ENCODE measurements at regions not wholly inside any gene's neighbourhood (a gene's known extent, or its start where the extent isn't known, plus 50 kb on each side); places are given as distances from the start of the nearest gene placed in this dataset.

DNA sequence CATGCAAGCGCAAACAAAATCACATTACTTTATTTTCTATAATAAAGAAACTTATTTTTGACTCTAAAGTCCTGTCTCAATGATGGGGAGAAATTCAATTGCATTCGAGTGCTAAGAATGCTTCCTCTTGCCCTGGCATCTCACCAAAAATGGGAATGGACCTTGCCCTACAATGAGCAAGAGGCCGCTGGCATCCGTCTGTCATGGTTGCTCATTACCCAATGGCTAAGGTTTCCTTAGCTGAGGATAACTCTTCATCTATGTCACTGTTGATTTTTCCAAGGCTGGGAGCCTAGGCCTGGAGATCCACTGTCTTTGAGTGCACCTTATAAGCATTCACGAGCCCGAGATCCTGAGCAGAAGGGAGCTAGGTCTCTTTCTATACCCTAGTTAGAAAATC, 471.3 kb upstream of the NRSN1 start:
- ATAC-seq, result no peak
- no peak overlapping the region for H3K27ac ChIP-seq
- no peaks in the 10 kb centered on the region for H3K9me3 ChIP-seq
- TF ChIP-seq, protein P1, sequence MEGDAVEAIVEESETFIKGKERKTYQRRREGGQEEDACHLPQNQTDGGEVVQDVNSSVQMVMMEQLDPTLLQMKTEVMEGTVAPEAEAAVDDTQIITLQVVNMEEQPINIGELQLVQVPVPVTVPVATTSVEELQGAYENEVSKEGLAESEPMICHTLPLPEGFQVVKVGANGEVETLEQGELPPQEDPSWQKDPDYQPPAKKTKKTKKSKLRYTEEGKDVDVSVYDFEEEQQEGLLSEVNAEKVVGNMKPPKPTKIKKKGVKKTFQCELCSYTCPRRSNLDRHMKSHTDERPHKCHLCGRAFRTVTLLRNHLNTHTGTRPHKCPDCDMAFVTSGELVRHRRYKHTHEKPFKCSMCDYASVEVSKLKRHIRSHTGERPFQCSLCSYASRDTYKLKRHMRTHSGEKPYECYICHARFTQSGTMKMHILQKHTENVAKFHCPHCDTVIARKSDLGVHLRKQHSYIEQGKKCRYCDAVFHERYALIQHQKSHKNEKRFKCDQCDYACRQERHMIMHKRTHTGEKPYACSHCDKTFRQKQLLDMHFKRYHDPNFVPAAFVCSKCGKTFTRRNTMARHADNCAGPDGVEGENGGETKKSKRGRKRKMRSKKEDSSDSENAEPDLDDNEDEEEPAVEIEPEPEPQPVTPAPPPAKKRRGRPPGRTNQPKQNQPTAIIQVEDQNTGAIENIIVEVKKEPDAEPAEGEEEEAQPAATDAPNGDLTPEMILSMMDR (IDR thresholded peaks at IDR 0.05), result no peak
- no peak for DNase-seq
- H3K4me1 ChIP-seq, result no peaks in the 10 kb centered on the region
- intact Hi-C loops (cut with DNase I), result no loop called here
- H3K4me3 ChIP-seq, result no peak overlapping the region
- no peaks in the 10 kb centered on the region for H3K27me3 ChIP-seq
- H3K36me3 ChIP-seq, result no peaks in the 10 kb centered on the region

DNA sequence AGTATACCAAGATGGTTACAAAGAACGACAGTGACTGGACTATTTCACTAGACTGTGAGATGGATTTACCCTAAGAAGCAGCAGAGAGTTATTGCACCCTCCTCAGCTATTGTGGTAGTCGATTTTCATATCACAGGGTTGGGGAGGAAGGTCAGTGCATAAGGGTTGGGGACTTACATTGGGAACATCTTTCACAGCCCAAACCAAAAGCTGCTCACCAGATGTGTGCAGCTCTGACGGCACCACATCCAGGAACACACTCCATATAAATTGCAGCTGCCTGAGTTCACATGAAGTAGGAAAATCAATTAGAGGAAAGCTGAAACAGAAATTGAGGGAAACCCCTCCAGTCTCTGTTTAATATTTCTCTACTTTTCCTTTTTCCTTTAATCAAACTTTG, 470.5 kb upstream of the NRSN1 start:
- Histone ChIP-seq H3K27ac (no peak overlapping the region), H3K4me3 (no peak overlapping the region), H3K36me3 (no peaks in the 10 kb centered on the region), H3K9me3 (no peaks in the 10 kb centered on the region), H3K27me3 (no peaks in the 10 kb centered on the region), H3K4me1 (no peaks in the 10 kb centered on the region)
- ATAC-seq (no peak), DNase-seq (no peak)
- intact Hi-C loops (cut with DNase I), result no loop called here
- TF ChIP-seq, protein P1 (IDR thresholded peaks at IDR 0.05), result no peak

DNA sequence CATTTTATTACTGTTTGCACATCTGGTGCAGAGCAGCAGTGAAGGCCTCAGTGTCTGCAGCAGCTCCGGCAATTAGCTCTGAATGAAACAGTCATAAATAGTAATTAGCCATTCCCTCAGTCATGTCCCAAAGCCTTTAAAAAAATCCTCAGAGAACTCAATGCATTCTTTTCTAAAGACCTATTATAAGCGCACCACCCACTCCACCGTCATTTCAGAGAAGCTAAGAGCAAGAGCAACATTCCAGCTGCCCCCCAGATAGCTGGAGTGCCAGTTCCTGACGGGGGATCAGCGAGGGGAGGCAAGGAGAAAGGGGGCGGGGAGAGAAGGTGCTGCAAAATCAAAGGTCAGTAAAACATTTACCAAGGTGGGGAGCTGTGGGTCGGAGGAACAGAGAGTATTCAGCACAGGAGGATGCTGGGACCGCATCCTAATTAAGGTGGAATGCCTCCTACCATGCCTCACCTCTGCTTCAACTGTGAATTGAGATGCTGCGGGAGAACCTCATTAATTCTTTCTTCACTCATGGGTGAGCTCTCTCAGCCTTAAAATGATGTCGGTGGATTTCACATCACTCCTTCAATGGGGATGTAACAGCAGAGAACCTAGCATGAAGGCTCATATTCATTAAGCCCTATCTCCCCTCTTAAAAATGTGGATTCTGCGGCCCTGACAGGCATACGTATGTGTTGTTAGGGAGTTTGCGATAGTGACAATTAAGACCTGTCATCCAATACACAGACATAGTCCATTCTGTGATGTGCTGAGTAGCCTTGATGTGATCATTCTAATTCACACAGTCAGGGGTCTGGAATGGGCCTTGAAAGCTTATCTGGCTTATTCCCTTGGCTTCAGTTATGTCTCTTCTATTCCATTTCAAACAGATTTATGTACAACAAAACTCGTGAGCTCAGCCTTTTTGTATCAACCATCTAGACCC, 469.5 kb upstream of the NRSN1 start:
- H3K4me3 ChIP-seq, result no peak overlapping the region
- intact Hi-C loops (cut with DNase I), result no loop called here
- TF ChIP-seq, protein P1 (IDR thresholded peaks at IDR 0.05), result no peak
- DNase-seq, result no peak
- H3K4me1 ChIP-seq, result no peaks in the 10 kb centered on the region
- ATAC-seq, result no peak
- no peaks in the 10 kb centered on the region for H3K9me3 ChIP-seq
- no peak overlapping the region for H3K27ac ChIP-seq
- no peaks in the 10 kb centered on the region for H3K36me3 ChIP-seq
- no peaks in the 10 kb centered on the region for H3K27me3 ChIP-seq

DNA sequence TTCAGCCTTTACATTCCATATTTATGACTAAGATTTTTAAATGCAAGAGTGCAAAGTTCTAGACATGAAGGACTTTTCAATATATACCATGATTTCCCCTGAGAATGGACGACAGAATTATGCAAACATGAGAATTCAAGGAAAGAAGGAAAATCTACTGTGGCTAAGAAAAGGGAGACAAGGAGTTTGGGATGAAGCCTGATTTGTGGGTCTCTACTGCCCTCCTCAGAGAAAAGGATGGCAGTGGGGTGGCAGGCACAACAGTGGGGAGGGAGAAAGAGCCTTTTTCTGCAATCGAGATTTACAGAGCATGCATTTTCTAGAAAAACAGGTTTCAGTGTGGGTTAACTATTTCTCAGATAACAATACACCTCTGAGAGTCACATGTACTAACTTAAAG, 466.9 kb upstream of the NRSN1 start:
- TF ChIP-seq, protein P1 (IDR thresholded peaks at IDR 0.05), result peak; percentile 30
- ATAC-seq, result no peak
- no peak for DNase-seq
- no peaks in the 10 kb centered on the region for H3K36me3 ChIP-seq
- intact Hi-C loops (cut with DNase I), result no loop called here
- no peaks in the 10 kb centered on the region for H3K4me1 ChIP-seq
- no peaks in the 10 kb centered on the region for H3K9me3 ChIP-seq
- no peak overlapping the region for H3K27ac ChIP-seq
- no peaks in the 10 kb centered on the region for H3K27me3 ChIP-seq
- no peak overlapping the region for H3K4me3 ChIP-seq

DNA sequence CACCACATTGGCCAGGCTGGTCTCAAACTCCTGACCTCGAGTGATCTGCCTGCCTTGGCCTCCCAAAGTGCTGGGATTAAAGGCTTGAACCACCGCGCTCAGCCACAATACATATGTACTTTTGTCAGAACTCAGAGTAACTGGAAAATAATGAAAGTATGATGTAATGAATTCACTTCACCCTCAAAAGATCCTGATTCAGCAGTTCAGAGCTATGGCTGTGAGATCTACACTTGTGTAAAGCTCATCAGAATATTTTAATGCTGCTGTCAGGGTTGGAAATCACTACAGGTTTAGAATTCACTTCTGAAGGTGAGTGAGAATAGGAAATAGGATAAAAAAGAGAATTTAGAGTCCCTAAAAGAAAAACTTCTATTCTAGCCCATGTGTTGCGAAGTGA, 464.5 kb upstream of the NRSN1 start:
- Histone ChIP-seq H3K27ac (no peak overlapping the region), H3K4me1 (no peaks in the 10 kb centered on the region), H3K36me3 (no peaks in the 10 kb centered on the region), H3K27me3 (no peaks in the 10 kb centered on the region), H3K9me3 (no peaks in the 10 kb centered on the region), H3K4me3 (no peak overlapping the region)
- ATAC-seq (no peak), DNase-seq (no peak)
- intact Hi-C loops (cut with DNase I), result no loop called here
- TF ChIP-seq, protein P1 (IDR thresholded peaks at IDR 0.05), result no peak
